Lung (tissue), 11 donors: ENCODE measurements at regions not wholly inside any gene's neighbourhood (a gene's known extent, or its start where the extent isn't known, plus 50 kb on each side); places are given as distances from the start of the nearest gene placed in this dataset.
A peak's percentile ranks its signal among the peaks of the same experiment; 100 is the strongest.

ENCODE experiments used
- ATAC-seq: fragments of 200-7000 bp; cut with Tn5 transposase; one replicate; pipeline ENCODE4 v1.9.1; 2020; ENCODE audit warnings: moderate number of reproducible peaks; ENCODE audit not compliant: insufficient read depth, low FRiP score
- DNase-seq, 3 donors: peaks; one replicate each; pipeline ENCODE4 v3.0.0-alpha.2; 2013 to 2017
- H3K27ac ChIP-seq, 2 donors: one replicate each; pipeline ENCODE4 v1.5.1; 2013; ENCODE audit warnings: mild to moderate bottlenecking in 2 of 2, moderate library complexity in 2 of 2, control low read depth in 1 of 2, inconsistent platforms in 1 of 2, low read depth in 1 of 2, low read length in 1 of 2
- H3K27me3 ChIP-seq, 3 donors: one replicate each; pipeline ENCODE4 v1.5.1; 2013; ENCODE audit warnings: low read length in 2 of 3; ENCODE audit not compliant: control insufficient read depth in 3 of 3, insufficient read depth in 3 of 3
- H3K36me3 ChIP-seq, 4 donors: one replicate each; pipeline ENCODE4 v1.5.1; 2013; ENCODE audit warnings: low read length in 4 of 4, mild to moderate bottlenecking in 1 of 4, moderate library complexity in 1 of 4; ENCODE audit not compliant: control insufficient read depth in 4 of 4, insufficient read depth in 4 of 4
- H3K4me1 ChIP-seq, 5 donors: one replicate each; pipeline ENCODE4 v1.5.1; 2013; ENCODE audit warnings: low read length in 5 of 5, mild to moderate bottlenecking in 2 of 5, moderate library complexity in 1 of 5; ENCODE audit not compliant: control insufficient read depth in 5 of 5, insufficient read depth in 5 of 5
- H3K4me3 ChIP-seq: one replicate; pipeline ENCODE4 v1.5.1; 2013; ENCODE audit warnings: mild to moderate bottlenecking, control low read depth, moderate library complexity
- H3K9ac ChIP-seq, 2 donors: one replicate each; pipeline ENCODE4 v1.5.1; 2013; ENCODE audit warnings: low read length in 2 of 2, control low read depth in 1 of 2; ENCODE audit not compliant: insufficient read depth in 1 of 2
- H3K9me3 ChIP-seq, 4 donors: one replicate each; pipeline ENCODE4 v1.5.1; 2013; ENCODE audit warnings: low read length in 3 of 4, mild to moderate bottlenecking in 1 of 4, moderate library complexity in 1 of 4; ENCODE audit not compliant: control insufficient read depth in 4 of 4, insufficient read depth in 3 of 4
- CTCF ChIP-seq: IDR thresholded peaks from 2 replicates; pipeline ENCODE4 v1.5.1; 2012; ENCODE audit warnings: mild to moderate bottlenecking; ENCODE audit errors: control extremely low read depth, extremely low read depth
- WGBS, 2 donors: extraction: QIAGEN DNeasy Blood & Tissue Kit; methylation state at CpG; one replicate each; pipeline ENCODE4 v1.1.7; 2013; 5-methylcytosine and 5-hydroxymethylcytosine counted together
- donor health status: control.
- donor health status: control.
- donor health status: Bipolar disorder and iron deficiency.
- donor health status: healthy.
- donor health status: DM: yes; HTN: yes; CAD: no.

DNA sequence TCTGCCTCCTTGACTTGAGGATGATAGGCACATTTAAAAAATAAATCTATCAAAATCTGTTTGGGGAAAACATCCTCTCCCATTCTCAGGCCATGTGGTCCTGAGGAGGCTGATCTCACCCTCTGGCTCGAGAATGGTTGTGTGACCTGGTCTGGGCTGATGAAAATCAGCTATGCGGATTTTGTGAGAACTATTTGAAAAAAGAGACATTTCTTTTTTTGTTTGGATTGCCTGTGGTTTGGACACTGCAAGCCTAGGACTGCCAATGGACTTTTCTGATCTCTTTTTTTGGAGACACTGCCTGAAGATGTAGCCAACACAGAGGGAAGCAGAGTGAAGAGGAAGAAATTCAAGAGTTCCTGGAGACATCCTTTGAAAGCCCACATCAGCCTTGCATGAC is 145.9 kb downstream of the HS3ST3B1 start:
- DNase-seq (no peak), ATAC-seq (no peak)
- H3K27me3 ChIP-seq: no peaks in the 10 kb centered on the region
- no peaks in the 10 kb centered on the region for H3K9me3 ChIP-seq
- H3K4me1 ChIP-seq: peaks cover 0 to 31% (median 0%) of the 10 kb centered on the region in 5 donors
- H3K27ac ChIP-seq: no peak overlapping the region
- no peak for TF ChIP-seq CTCF
- no peak overlapping the region for H3K9ac ChIP-seq
- WGBS, 2 donors: 66 to 70% methylated on average over 2 of the region's 2 CpGs
- no peak overlapping the region for H3K4me3 ChIP-seq
- no peaks in the 10 kb centered on the region for H3K36me3 ChIP-seq

DNA sequence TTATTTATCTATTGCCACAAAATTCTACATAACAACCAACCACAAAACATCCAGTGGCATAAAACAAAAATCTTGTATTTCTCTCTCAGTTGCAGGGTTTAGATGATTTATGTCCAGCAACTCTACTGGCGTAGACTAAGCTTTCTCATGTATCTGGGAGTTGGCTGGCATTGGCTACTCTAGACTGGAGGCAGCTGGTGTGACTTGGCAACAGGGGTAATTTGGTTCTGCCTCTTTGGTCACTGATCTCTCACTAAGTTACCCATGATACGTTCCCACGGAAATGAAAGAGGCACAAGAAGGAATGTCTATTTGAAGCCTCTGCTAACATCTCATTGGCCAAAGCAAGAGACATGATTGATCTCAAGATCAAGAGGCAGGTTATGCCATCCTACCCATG is 144.0 kb downstream of the HS3ST3B1 start:
- peaks cover 0 to 23% (median 0%) of the 10 kb centered on the region in 5 donors for H3K4me1 ChIP-seq
- H3K27ac ChIP-seq: no peak overlapping the region
- no peak for DNase-seq

GRCh38 chr17:14442798-14443528 is 142.1 kb downstream of the HS3ST3B1 start:
- 58 to 66% methylated on average over 4 of the region's 4 CpGs for WGBS, 2 donors
- H3K4me1 ChIP-seq: peaks cover 0 to 11% (median 0%) of the 10 kb centered on the region in 5 donors
- no peak overlapping the region for H3K27ac ChIP-seq
- no peaks in the 10 kb centered on the region for H3K27me3 ChIP-seq
- DNase-seq: peak; percentile 30 to 87 (median 81)
- H3K36me3 ChIP-seq: no peaks in the 10 kb centered on the region
- TF ChIP-seq CTCF: no peak
- no peaks in the 10 kb centered on the region for H3K9me3 ChIP-seq
- no peak for ATAC-seq
- H3K9ac ChIP-seq: no peak overlapping the region
- H3K4me3 ChIP-seq: no peak overlapping the region

More for the DNA sequence above, 144.0 kb downstream of the HS3ST3B1 start:
- no peaks in the 10 kb centered on the region for H3K9me3 ChIP-seq
- H3K36me3 ChIP-seq: no peaks in the 10 kb centered on the region
- H3K9ac ChIP-seq: no peak overlapping the region
- 92 to 95% methylated on average over 3 of the region's 3 CpGs for WGBS, 2 donors
- no peaks in the 10 kb centered on the region for H3K27me3 ChIP-seq
- TF ChIP-seq CTCF: no peak
- H3K4me3 ChIP-seq: no peak overlapping the region
- ATAC-seq: no peak
